HG02884 (cell line): ENCODE measurements at regions not wholly inside any gene's neighbourhood (a gene's known extent, or its start where the extent isn't known, plus 50 kb on each side); places are given as distances from the start of the nearest gene placed in this dataset.

Experiments used
- ATAC-seq: cut with Tn5 transposase; IDR thresholded peaks from one replicate; pipeline ENCODE4 v1.9.1; 2021; ENCODE audit warnings: mild to moderate bottlenecking, moderate library complexity; ENCODE audit not compliant: unreplicated experiment

DNA sequence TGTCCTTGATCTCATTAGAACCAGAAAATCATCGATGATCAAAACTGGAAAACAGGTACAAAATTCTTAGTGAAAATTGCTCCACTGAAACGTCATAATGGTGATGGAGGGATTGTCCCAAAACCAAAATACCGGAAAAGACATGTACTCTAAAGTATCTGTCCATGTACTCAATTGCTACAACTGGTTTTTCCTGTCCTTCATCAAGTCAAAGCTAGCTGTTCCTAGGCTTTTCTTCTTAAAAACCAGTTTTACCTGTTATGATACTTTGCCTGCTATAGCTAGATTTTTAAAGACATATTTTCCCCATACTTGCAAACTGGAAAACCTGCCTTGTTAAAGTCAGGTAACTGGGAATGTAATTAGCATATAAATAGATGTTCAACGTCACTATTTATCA, 50.5 kb upstream of the LRRC1 start:
- no peak for ATAC-seq

DNA sequence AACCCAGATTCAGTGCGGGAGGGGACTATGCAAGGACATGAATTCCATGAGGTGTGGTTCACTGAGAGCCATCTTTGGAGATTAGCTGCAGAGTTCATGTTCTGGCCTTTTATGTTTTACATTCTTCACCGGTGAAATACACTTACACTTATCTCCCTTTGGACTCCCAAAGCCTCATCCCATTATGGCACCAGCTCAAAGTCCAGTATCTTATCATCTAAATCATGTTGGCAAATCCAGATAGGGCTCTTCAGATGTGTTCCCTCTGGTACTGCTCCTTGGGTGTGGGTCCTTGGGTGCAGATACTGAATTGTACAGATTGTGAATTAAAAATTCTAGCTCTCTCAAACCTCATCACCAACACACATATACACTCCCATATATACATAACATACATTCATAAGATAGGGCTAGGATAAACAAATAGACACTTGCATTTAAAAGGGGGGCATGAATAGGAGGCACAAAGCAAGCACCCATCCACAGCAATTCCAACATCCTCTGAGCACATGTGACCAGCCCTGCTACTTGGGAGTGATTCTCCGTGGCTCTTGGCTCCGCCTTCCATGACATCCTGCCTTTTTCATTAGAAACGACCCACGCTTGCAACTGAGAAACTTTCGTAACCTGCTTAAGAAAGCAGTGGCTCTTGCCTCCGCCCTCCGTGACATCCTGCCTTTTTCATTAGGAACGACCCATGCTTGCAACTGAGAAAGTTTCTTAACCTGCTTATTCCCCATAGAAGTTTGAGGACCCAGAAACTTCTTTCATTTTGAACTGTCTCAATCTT, 53.6 kb upstream of the LRRC1 start:
- ATAC-seq: no peak

DNA sequence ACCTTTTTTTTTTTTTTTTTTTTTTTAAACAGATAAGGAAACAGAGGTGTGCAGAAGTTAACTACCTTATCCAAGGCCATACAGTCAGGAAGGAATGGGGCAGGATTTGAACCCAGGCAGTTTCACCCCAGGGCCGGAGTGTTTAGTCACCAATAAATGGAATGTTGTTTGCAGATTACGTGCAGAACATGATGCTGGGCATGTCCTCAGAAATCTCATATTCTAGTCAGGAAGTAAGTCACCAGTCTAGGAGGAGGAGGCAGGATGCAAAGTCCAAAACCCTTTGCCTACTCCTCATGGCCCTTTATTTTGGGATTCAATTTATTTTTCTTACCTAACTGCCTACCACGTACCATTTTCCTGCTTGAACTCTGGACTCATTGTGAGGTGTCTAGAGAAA, 57.1 kb upstream of the LRRC1 start:
- no peak for ATAC-seq

DNA sequence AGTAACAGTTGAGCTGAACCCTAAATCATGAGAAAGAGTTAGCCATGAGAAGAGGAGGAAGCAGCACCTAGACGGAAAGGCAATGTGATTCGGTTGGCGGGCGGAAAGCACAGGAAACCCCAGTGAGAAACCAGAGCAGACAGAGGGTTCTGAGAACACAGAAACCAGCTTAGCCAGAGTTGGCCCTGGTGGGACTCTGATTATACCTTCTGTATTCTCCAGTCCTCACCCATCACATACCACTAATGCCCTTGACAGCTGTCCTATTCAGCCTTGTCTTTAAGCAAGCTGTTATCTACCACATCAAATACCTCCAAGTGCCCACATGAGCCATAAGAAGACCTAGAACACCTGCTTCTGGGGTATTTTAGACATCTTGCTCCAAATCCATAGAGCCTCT, 58.9 kb upstream of the LRRC1 start:
- ATAC-seq: no peak

DNA sequence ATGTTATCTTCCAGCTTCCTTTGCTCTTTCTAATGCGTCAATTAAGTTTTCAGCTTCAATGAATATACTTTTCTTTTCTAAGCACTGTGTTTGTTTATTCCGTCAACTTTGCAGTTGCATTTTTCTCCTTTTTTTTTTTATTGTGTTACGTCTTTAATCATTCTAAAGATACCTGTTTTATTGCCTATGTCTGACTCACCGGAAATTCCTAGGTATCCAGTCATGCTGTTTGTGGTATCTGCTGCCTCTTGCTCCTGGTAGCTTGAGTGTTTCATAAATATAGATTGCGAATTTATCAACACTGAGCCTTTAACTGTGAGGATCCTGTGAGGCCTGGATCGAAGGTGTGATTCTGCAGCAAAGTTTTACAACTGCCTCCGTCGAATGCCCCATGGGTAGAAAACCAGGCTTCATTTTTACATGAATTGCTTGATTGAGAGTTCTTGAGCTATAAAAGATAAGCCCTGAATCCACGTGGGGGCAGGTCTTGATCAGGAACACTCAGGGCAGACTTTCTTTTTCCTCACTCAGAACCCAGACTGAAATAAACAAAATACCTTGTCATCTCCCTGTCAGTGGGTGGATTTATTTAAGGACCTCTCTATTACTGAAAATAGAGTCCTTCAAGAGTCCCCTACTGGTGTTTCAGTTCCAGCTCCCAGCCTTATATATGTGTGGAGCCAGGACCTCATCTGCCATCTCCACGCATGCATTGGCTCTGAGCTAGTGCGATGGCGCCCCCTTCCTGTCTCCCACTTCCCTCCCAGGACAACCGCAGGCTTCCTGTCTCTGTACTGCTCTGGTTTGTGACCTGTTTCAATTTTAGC, 60.1 kb upstream of the LRRC1 start:
- no peak for ATAC-seq

DNA sequence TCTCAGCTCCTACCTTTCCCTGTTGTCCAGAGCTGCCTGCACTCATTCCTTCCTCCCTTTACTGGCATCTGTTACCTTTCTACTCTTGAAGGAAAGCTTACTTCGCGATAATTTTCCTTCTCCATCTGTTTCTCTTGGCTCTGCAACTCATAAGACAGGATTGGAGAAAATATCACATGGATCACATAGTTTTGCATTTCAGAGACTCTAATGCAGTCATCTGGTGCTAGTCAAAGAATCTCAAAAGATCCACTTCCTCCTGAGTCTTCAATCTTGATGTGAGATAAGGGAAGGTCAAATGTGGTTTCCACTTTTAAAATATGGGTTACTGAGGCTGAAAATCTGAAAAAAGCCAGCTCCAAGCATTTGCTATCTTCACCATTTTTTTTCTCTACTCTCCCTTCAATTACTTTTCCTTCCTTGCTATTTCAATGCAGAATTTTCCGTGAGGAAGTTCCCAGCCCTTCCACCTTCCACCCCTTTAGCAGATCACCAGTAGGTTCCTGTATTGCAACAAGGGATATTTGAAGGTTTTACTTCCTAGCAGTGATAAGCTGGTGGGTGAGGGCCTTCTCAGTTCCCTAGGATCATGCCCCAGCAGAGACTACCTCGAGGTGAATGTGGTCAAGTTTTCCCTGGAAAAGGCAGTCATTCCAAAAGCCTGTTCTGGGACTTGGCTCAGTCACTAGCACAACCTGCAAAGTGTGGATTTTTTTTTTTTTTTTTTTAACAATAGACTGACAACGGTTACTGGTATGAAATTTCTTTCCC, 62.8 kb upstream of the LRRC1 start:
- ATAC-seq: no peak

DNA sequence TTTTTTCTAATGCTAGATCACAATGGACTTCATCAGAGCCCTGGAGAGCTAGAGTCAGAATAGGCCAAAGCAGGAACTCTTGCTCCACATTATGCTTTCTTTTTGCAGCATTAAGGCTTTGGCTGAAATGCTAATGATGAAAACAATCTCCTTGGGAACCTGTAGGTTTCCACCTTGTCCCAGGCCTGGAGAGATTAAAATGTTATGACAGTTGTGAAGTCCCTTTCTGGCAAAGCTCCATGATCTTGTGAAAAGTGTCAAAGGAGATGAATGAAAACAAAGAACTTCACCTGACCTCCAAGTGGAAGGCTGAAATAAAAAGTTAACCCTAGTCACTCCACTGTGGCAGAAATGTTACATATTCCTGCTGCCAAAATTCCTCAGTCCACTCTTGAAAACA, 64.0 kb upstream of the LRRC1 start:
- ATAC-seq: no peak

DNA sequence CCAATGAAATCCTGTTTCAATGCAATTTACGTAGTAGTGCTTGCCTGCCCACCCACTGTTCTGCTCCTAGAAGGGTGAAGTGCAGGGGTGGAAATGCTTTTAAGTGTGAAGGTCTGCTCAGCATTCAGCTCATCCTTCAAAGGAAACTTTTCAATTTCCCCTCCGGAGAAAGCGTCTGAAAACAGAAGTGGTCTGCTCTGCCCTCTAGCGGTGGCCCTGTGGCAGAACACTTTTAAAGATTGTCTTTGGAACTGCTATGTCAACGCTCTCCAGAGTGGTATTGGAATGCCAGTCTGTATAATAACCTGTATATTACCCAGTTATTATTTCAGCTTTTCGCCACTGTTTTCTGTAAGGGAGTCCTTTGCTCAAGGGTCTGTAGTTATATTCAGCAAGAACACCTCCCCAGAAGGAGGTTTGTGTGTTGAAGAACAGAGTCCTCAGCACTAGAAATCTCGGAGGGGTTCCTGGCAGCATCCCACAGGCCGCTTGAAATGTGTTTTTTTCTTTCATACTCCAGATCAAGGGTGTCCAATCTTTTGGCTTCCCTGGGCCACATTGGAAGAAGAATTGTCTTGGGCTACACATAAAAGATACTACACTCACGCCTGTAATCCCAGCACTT, 63.1 kb upstream of the KLHL31 start:
- peak; percentile 69 for ATAC-seq

DNA sequence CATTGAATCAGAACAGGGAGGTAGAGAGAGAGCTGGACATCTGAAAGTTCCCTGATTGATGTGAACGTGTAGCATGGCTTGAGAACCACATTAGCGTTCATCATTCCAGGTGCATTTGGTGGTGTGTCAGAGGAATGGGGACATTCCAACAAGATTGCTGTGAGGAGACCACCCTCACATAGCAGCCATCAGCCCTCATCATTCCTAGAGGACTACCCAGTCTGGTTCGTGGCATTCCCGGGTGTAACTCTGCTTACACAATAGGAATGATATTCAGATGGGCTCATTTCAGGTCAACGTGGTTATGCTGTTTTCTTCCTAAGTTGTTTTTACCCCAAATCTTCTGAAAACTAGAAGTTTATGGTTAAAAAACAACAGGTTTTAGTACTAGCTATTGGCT, 62.2 kb upstream of the KLHL31 start:
- no peak for ATAC-seq

DNA sequence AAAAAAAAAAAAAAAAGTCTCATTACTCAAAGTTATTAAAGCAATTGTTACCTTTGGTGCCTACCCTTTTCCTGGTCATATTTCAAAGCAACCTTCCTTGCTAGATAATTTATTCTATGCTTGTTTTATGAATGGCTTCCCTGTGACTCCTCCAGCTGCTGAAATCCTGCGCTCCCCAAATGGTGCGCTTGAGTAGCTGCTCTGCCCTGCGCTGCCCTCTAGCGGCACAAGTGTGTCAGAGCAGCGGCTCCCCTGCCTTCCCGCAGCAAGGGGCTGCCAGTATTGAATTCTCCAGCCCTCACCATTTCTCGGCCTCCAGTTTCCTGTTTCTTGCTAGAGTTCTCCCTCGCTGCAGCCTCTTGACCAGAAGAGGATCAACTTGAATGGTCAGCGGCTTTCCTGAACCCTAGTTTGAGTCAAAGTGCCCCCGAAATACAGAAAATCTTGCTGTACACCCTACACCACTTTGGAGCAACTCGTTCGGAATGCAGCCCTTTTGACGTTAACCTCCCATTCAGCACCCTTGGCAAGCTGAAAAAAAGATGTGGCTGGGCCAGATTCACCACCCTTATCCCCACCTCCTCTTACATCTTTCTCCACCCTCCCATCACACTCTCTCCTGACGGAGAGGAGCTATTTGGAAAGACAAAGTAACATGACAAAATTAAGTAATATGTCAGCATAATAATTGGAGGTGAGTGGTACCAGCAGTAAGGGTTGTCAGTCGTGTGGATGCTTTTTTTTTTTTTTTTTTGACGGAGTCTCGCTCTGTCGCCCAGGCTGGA, 60.4 kb upstream of the KLHL31 start:
- peak; percentile 88 for ATAC-seq

DNA sequence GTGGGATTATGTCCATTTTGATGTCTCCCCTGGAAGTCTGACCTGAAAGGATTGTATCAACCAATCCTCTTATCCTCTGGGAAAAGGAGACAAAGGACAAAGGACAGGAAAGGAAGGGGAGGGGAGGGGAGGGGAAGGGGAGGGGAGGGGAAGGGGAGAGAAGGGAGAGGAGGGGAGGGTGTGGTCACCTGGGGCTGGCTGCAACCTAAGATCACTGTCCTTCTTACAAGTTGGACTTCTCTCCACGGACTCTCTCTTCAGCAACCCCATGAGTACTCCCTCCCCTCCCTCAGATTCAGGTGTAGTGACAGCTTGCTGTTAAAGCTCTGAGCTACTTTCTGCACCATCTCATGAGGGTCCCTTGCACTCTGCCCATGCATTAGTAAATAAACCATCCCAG, 58.9 kb upstream of the KLHL31 start:
- no peak for ATAC-seq

DNA sequence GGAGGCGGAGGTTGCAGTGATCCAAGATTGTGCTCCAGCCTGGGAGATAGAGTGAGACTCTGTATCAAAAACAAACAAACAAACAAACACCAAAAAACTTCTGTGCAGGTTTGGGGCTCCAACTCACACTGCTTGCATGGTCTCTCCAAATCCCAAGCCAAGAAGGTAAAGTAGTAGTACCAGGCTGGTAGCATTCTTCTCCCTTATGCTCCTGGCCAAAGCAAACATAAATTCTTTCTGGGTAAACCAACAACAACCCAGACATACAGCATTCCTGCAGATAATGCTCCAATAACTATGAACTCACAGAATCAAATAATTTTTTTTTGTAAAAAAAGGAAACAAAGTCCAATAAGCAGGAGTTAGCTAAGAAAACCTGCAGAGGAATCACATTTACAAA, 57.8 kb upstream of the KLHL31 start:
- no peak for ATAC-seq

DNA sequence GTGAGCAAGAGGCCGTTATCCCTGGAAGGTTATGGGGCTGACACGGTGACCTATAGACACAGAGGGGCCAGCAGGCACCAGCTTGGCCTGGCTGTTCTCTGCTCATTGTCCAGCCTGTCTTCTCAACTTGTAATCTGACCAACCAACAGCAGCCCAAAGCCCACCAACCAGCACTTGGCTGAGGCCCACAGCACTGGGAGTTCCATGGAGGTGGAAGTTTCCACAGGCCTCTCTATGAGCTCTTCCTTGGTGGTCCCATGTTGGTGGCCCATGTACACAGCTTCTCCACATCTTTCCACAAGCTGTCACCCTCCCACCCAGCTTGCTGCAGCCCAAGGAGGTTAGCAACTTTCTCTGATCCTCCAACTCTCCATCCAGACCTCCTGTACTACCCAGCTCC, 56.2 kb upstream of the KLHL31 start:
- no peak for ATAC-seq

DNA sequence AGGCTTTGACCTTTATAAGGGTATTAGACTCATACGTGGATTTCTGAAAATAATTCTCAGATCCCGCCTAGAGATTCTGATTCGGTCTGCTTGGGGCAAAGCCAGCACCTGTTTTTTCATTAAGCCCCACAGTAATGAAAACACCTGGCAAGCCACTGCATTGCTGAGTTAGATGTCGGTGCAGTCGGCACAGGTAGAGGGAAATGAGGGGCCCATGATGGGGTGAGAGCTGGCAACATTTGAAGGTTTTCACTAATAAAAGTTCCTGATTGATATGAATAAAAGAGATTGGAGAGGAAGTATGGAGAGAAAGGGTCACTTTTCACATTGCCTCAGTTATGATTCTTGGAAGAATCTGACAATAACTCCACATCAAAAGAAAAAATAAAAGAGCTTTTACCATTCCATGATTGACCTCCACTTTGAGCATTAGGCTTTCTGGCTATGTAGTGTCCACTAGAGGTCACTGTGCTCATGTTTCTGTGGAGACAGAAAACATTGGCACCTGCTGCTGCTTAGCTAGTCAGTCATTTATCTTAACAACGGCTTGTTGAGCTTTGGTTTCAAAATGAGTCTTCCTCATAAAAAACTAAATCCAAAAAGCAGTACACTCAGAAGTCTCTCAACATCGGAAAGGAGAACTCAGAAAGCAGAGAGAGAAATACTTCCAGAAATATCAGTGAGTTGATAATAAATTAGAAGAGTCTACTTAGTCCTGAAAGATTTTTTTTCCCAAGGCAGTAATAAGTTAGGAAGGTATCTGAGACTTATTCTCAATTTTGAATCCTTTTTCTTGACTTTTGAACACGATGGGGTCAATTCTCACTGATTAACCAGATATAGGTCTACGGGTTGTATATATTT, 53.3 kb upstream of the KLHL31 start:
- ATAC-seq: peak; percentile 99

DNA sequence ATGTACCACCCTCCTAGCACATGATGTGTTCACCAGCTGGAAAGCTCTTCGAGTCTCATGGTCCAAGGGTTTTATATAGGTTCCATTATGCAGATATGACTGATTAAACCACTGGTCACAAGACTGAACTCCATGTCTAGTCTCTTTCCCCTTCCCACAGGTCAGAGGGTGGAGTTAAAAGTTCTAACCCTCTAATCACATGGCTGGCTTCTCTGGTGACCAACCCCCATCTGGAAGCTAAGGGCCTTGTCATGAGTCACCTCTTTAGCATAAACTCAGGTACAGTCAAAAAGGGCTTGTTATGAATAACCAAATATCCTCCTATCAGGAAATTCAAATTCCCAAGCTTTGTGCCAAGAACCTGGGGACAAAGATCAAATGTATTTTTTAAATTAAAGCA, 52.0 kb upstream of the KLHL31 start:
- no peak for ATAC-seq

DNA sequence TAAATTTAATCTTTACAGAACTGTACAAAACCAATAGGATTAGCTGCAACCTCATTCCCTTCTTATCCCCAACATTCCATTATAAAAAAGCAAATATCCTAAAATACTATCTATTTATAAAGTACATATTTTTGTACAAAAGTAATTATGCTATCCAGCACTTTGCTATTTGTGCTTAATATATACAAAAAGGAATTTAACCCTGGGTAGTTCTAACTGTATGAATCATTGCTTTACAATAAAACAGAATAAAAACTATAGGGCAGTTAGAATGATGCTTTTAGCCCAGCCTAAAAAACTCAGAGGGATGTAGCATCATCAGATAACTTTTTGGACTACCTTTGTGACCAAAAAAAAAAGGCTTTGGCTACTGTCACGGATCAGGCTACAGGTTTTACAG, 49.9 kb upstream of the KLHL31 start:
- ATAC-seq: no peak
